ENCODE measurements at regions not wholly inside any gene's neighbourhood (a gene's known extent, or its start where the extent isn't known, plus 50 kb on each side); places are given as distances from the start of the nearest gene placed in this dataset.

DNA sequence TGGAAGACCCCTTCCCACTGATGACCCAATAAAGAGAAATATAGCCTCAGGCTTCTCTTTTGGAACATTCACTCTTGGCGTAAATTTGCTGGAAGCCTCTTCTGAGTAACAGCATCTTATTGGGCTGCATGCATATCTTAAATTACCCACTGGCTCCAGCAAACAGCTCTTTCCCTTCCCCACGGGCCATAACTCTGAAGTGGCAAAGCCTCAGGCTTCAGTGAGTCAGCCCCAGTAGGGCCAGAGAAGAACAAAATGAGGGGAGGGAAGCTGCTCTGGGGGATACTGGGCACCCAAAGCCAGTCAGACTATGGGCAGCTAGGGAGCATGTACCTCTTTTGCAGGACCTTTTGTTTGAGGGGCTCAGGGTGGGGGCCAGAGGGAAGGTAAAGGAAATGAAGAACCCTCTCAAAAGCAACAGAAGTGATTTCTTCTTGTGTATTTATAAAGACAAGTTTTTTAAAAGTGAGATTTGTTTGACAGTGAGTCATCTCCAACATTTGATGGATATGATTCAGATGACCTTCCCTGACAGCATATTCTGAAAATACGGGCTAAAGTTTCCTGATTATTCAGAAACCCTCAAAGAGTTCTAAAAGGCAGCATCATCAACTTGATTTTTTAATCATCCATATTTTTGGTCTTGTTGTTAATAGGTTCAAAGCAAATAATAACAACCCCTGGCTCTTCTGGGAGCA is 203.4 kb downstream of the KIF18A start:
- Histone ChIP-seq H3K4me3 (ENCODE audit: low read depth, low read length) (no peak overlapping the region), H3K27me3 (ENCODE audit: control insufficient read depth, insufficient read depth, low read length) (no peaks in the 10 kb centered on the region), H3K36me3 (ENCODE audit: control insufficient read depth, insufficient read depth, low read length) (no peaks in the 10 kb centered on the region)
- FAIRE-seq (no peak), DNase-seq (ENCODE audit: low read depth) (peak; percentile 84)
- no peak for TF ChIP-seq CTCF (IDR thresholded peaks at IDR 0.05; ENCODE audit: insufficient read depth, low read length, severe bottlenecking)

GRCh38 chr11:27902981-27903624 is 202.8 kb upstream of the BDNF start:
- DNase-seq (ENCODE audit: low read depth) (peak; percentile 94), FAIRE-seq (no peak)
- no peaks in the 10 kb centered on the region for H3K36me3 ChIP-seq (ENCODE audit: control insufficient read depth, insufficient read depth, low read length)
- no peak overlapping the region for H3K4me3 ChIP-seq (ENCODE audit: low read depth, low read length)
- no peak for TF ChIP-seq CTCF (IDR thresholded peaks at IDR 0.05; ENCODE audit: insufficient read depth, low read length, severe bottlenecking)
- H3K27me3 ChIP-seq (ENCODE audit: control insufficient read depth, insufficient read depth, low read length) = no peaks in the 10 kb centered on the region

- no peak for FAIRE-seq
- DNase-seq (ENCODE audit: low read depth) = peak; percentile 56
- H3K4me3 ChIP-seq (ENCODE audit: low read depth, low read length) = no peak overlapping the region
- no peaks in the 10 kb centered on the region for H3K27me3 ChIP-seq (ENCODE audit: control insufficient read depth, insufficient read depth, low read length)
- TF ChIP-seq CTCF (IDR thresholded peaks at IDR 0.05; ENCODE audit: insufficient read depth, low read length, severe bottlenecking) = no peak
- no peaks in the 10 kb centered on the region for H3K36me3 ChIP-seq (ENCODE audit: control insufficient read depth, insufficient read depth, low read length)
Measured at GRCh38 chr11:27898166-27898565, 197.9 kb upstream of the BDNF start.

- no peaks in the 10 kb centered on the region for H3K36me3 ChIP-seq (ENCODE audit: control insufficient read depth, insufficient read depth, low read length)
- DNase-seq (ENCODE audit: low read depth) = no peak
- TF ChIP-seq CTCF (IDR thresholded peaks at IDR 0.05; ENCODE audit: insufficient read depth, low read length, severe bottlenecking) = no peak
Measured at GRCh38 chr11:27896096-27896495, 195.8 kb upstream of the BDNF start.

GRCh38 chr11:27894552-27894951 is 194.3 kb upstream of the BDNF start:
- no peak for TF ChIP-seq CTCF (IDR thresholded peaks at IDR 0.05; ENCODE audit: insufficient read depth, low read length, severe bottlenecking)
- peaks cover 4% of the 10 kb centered on the region for H3K27me3 ChIP-seq (ENCODE audit: control insufficient read depth, insufficient read depth, low read length)
- no peak for FAIRE-seq
- DNase-seq (ENCODE audit: low read depth) = no peak
- no peak overlapping the region for H3K4me3 ChIP-seq (ENCODE audit: low read depth, low read length)
- no peaks in the 10 kb centered on the region for H3K36me3 ChIP-seq (ENCODE audit: control insufficient read depth, insufficient read depth, low read length)

More at GRCh38 chr11:27896096-27896495, 195.8 kb upstream of the BDNF start:
- FAIRE-seq = no peak
- H3K27me3 ChIP-seq (ENCODE audit: control insufficient read depth, insufficient read depth, low read length) = peaks cover 4% of the 10 kb centered on the region
- no peak overlapping the region for H3K4me3 ChIP-seq (ENCODE audit: low read depth, low read length)

Measured in bronchial epithelial cell (primary cell).